Ishikawa (cell line): ENCODE measurements at regions not wholly inside any gene's neighbourhood (a gene's known extent, or its start where the extent isn't known, plus 50 kb on each side); places are given as distances from the start of the nearest gene placed in this dataset.

Experiments used
- CEBPB ChIP-seq: IDR thresholded peaks from 2 replicates; pipeline ENCODE4 v1.6.1; 2012
- CREB1 ChIP-seq: IDR thresholded peaks from 2 replicates; pipeline ENCODE4 v1.6.1; 2012; ENCODE audit warnings: low read depth
- EGR1 ChIP-seq: IDR thresholded peaks from 2 replicates; pipeline ENCODE4 v1.6.1; 2012
- EP300 ChIP-seq: IDR thresholded peaks from 2 replicates; pipeline ENCODE4 v1.6.1; 2012; ENCODE audit warnings: borderline replicate concordance
- FOXM1 ChIP-seq: IDR thresholded peaks from 2 replicates; pipeline ENCODE4 v1.6.1; 2012; ENCODE audit warnings: low read depth, borderline replicate concordance
- NFIC ChIP-seq: IDR thresholded peaks from 2 replicates; pipeline ENCODE4 v1.6.1; 2012
- RAD21 ChIP-seq: IDR thresholded peaks from 2 replicates; pipeline ENCODE4 v1.6.1; 2012; ENCODE audit warnings: low read depth
- TAF1 ChIP-seq: IDR thresholded peaks from 2 replicates; pipeline ENCODE4 v1.6.1; 2012; ENCODE audit warnings: low read depth, mild to moderate bottlenecking
- TCF12 ChIP-seq: IDR thresholded peaks from 2 replicates; pipeline ENCODE4 v1.6.1; 2012; ENCODE audit warnings: low read depth
- TEAD4 ChIP-seq: IDR thresholded peaks from 2 replicates; pipeline ENCODE4 v1.6.1; 2012
- YY1 ChIP-seq: IDR thresholded peaks from 2 replicates; pipeline ENCODE4 v1.6.1; 2012; ENCODE audit warnings: low read depth
- ZBTB7A ChIP-seq: IDR thresholded peaks from 2 replicates; pipeline ENCODE4 v1.6.1; 2012; ENCODE audit warnings: low read depth
- TF ChIP-seq, protein P1 (sequence below): IDR thresholded peaks from 2 replicates; pipeline ENCODE4 v1.6.1; 2012
- TF ChIP-seq, protein P2 (sequence below): IDR thresholded peaks from 2 replicates; pipeline ENCODE4 v1.6.1; 2012; ENCODE audit warnings: low read depth, mild to moderate bottlenecking
- TF ChIP-seq, protein P3 (sequence below): IDR thresholded peaks from 2 replicates; pipeline ENCODE4 v1.6.1; 2012

DNA sequence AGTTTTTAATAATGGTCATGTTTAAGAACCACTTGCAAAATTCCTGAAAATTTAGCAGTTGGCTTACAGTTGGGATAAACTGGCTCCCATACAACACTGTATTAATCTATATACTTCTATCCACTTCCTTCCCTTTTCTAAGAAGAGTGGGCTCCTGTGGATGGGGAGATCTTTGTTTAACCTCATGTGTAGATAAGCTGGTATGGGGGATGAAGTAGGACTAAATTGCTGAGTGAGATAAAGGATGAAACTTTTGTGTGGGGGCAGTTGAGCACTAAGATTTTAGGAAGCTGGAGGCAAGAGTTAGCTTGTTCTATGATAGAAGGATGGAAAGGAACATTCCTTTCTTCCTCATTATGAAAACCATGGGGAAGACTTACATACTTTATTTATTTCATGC is 54.6 kb upstream of the ATP8A1 start:
- TF ChIP-seq TEAD4 (no peak), YY1 (no peak), TAF1 (no peak), RAD21 (no peak), EP300 (no peak), EGR1 (no peak), TCF12 (no peak), NFIC (no peak), FOXM1 (no peak), CREB1 (no peak)
- TF ChIP-seq, protein P1, sequence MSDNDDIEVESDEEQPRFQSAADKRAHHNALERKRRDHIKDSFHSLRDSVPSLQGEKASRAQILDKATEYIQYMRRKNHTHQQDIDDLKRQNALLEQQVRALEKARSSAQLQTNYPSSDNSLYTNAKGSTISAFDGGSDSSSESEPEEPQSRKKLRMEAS, result no peak
- TF ChIP-seq, protein P2, sequence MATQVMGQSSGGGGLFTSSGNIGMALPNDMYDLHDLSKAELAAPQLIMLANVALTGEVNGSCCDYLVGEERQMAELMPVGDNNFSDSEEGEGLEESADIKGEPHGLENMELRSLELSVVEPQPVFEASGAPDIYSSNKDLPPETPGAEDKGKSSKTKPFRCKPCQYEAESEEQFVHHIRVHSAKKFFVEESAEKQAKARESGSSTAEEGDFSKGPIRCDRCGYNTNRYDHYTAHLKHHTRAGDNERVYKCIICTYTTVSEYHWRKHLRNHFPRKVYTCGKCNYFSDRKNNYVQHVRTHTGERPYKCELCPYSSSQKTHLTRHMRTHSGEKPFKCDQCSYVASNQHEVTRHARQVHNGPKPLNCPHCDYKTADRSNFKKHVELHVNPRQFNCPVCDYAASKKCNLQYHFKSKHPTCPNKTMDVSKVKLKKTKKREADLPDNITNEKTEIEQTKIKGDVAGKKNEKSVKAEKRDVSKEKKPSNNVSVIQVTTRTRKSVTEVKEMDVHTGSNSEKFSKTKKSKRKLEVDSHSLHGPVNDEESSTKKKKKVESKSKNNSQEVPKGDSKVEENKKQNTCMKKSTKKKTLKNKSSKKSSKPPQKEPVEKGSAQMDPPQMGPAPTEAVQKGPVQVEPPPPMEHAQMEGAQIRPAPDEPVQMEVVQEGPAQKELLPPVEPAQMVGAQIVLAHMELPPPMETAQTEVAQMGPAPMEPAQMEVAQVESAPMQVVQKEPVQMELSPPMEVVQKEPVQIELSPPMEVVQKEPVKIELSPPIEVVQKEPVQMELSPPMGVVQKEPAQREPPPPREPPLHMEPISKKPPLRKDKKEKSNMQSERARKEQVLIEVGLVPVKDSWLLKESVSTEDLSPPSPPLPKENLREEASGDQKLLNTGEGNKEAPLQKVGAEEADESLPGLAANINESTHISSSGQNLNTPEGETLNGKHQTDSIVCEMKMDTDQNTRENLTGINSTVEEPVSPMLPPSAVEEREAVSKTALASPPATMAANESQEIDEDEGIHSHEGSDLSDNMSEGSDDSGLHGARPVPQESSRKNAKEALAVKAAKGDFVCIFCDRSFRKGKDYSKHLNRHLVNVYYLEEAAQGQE, result no peak
- TF ChIP-seq, protein P3, sequence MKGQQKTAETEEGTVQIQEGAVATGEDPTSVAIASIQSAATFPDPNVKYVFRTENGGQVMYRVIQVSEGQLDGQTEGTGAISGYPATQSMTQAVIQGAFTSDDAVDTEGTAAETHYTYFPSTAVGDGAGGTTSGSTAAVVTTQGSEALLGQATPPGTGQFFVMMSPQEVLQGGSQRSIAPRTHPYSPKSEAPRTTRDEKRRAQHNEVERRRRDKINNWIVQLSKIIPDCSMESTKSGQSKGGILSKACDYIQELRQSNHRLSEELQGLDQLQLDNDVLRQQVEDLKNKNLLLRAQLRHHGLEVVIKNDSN, result no peak

DNA sequence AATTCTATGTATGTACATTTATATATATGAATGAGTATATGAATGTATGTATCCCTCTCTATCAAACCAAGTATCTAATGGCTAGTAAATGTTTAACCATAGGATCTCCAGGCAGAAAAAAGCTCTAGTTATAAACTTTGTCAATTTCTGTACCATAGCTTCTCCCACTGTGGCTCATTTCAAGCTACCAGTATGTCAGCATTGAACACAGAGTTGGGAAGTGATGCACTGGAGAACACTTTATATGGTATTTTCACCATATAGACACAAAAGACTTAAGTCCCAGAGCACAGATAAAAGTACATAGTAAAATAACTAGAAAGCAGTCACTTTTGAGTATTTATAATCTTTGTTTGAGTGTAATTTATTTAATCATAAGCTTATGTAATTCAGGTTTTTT is 53.9 kb upstream of the ATP8A1 start:
- TF ChIP-seq CREB1 (no peak), EP300 (no peak), CEBPB (no peak), RAD21 (no peak), TCF12 (no peak), YY1 (no peak), EGR1 (no peak), FOXM1 (no peak), ZBTB7A (no peak), NFIC (no peak)
- TF ChIP-seq, protein P2, result no peak
- TF ChIP-seq, protein P3, result no peak

DNA sequence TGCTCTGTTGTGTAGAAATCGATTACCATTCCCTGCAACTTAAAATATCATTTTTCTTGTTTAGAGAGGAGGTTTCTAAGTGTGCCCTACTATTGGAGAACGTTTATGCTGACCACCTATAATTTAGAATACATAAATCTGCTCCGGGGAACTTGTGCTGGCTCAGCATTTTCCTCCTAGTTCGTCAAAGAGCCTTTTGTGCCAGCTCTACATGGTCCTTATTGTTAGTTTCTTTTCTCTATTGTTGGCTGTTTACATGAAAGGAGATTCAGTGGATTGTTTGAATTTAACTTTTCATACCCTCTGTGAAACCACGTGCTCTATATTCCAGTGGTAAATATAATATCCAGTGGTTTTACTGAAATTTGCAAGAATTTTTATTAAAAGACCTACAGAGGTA is 53.4 kb upstream of the ATP8A1 start:
- TF ChIP-seq RAD21 (no peak), FOXM1 (no peak), TEAD4 (no peak), EGR1 (no peak), TCF12 (no peak), EP300 (no peak), NFIC (no peak)
- TF ChIP-seq, protein P2, result no peak
- TF ChIP-seq, protein P1, result no peak
- TF ChIP-seq, protein P3, result no peak

DNA sequence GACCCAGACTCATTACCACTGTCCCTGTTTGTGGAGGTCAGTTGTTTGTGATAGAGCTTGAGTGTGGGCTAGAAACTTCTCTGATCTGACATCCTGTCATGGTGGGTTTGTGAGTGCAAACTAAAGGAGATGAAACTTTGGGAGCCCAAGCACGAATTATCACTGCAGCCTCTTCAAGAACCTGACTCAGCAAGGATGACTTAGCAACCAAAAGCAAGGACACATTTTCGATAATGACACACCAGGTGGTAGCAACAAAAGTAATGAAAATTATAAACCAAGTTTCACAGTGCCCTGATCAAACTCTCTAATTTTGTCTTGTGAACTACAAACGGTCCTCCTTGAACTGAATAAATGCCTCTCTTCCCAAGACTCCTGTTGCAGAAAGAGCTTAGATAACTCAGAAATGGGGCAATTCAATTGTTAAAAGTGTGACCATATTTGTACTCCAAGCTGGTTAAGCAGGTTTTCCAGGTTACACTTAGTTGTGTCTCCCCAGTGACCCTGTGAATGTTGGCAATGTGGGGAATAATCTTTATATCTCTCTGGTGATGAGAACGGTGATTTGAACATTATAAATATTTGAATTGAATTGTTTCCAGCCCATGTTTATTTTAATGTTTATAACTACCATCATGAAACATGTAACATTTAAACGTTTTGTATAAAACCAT is 52.6 kb upstream of the ATP8A1 start:
- TF ChIP-seq NFIC, result no peak
- TF ChIP-seq, protein P2, result no peak
- TF ChIP-seq TCF12, result 0 out of 2 replicates have a peak, but pooled peaks have one; percentile 22
- no peak for TF ChIP-seq EP300
- no peak for TF ChIP-seq TEAD4
- TF ChIP-seq FOXM1, result no peak
- no peak for TF ChIP-seq ZBTB7A
- TF ChIP-seq, protein P1, result no peak
- TF ChIP-seq CEBPB, result peak; percentile 45; the same call in 1 of the 2 replicates
